ENCODE measurements at regions not wholly inside any gene's neighbourhood (a gene's known extent, or its start where the extent isn't known, plus 50 kb on each side); places are given as distances from the start of the nearest gene placed in this dataset.

DNA sequence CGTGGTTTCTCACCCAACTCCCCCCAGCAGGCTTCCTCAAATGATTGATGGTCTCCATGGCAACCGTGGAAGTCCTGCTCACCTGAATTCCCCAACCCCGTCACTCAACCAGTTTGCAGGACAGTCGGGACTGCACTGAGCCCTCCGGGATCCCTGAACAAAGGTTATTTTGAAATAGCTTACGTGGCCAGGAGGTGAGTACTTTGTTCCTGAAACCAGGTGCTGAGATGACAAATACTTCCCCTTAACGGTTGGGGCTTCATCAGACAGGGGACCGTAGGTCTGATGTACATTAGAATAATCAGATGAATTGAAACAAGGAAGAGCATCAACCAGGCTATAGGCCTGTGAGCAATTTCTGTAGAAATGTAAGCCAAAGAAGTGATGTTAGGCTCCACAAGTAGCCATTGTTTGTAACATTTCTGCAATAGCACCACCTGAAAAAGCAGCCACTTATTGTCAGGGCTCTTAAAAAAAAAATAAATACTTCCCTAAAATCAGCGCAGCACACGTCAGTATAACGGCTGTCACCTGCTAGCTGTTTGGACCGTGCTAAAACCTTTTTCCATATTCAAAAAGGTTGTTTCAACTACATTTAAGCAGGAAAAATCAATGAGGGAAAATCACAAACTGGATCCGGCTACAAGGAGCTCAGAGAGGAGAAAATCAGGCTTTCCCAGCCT, 206.4 kb upstream of the ID2 start (continued):
- TF ChIP-seq, protein P1, sequence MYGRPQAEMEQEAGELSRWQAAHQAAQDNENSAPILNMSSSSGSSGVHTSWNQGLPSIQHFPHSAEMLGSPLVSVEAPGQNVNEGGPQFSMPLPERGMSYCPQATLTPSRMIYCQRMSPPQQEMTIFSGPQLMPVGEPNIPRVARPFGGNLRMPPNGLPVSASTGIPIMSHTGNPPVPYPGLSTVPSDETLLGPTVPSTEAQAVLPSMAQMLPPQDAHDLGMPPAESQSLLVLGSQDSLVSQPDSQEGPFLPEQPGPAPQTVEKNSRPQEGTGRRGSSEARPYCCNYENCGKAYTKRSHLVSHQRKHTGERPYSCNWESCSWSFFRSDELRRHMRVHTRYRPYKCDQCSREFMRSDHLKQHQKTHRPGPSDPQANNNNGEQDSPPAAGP (tag by site-specific recombination; IDR thresholded peaks at IDR 0.05) = no peak

DNA sequence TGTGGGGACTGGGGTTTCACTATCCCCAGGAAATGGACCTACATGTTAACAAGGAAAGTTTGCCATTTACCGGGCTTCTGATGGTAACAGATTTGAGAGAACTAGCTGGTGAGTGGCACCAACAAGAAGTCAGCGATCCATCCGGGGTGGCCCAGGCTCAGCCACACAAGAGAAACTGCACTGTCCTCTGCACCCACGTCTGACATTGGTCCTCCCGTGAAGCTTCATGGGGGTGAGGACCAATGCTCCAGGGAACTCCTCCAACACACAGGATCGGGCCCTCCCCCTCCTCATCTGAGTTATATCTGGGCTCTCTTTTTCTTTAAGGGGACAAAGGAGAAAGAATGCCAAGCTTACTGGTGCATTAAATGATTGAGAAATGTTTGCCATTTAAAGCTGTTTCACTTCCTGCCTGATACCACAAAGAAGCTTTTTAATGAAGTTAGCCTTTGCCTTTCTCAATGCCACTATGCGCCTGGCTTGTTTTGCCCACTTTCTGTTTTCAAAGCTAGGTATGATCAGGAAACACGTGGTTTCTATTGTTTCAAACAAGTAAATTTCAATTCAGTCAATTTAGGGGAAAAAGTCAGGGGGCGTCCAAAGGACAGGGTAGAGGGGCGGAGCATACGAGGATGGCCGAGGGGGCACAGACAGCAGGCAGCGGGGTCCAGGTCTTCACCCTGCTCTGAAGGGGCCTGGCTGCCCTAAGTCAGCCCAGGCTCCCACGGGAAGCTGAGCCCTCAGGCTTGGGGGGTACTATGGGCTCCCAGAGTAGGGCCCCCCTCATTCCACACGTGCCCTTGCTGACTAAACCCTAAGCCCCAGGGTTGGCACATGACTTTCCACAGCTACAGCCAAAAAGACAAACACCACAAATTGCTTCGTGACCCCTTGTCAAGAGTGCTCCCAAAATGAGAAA, 204.0 kb upstream of the ID2 start:
- CTCF ChIA-PET = interaction anchor here (0.6 to 0.7 kb wide), 2 partner anchors 42 to 1405 kb away, joined by 3 read pairs; no protein-coding TSS in a partner anchor
- Histone ChIP-seq H3K36me3 (ENCODE audit: control insufficient read depth in 2 of 2, insufficient read depth in 1 of 2, low read length in 2 of 2) (no peaks in the 10 kb centered on the region), H3K4me3 (ENCODE audit: low read depth, low read length) (no peak overlapping the region), H3K27ac (ENCODE audit: extremely low read depth, low read depth, low read length) (no peak overlapping the region), H3K4me1 (ENCODE audit: control insufficient read depth, insufficient read depth, low read length) (no peaks in the 10 kb centered on the region), H3K9me3 (ENCODE audit: control insufficient read depth, insufficient read depth, low read depth, low read length) (no peaks in the 10 kb centered on the region)
- TF ChIP-seq ZNF426 (tag by site-specific recombination; IDR thresholded peaks at IDR 0.05) (no peak), KLF7 (tag by site-specific recombination; IDR thresholded peaks at IDR 0.05; ENCODE audit: borderline replicate concordance) (no peak), ZNF561 (tag by site-specific recombination; IDR thresholded peaks at IDR 0.05; ENCODE audit: borderline replicate concordance) (no peak), ZNF366 (tag by site-specific recombination; conservative IDR thresholded peaks at IDR 0.05) (no peak), ZFP3 (tag by site-specific recombination; IDR thresholded peaks at IDR 0.05; ENCODE audit: low read depth) (no peak), ZFP41 (tag by site-specific recombination; IDR thresholded peaks at IDR 0.05; ENCODE audit: borderline replicate concordance) (no peak), ZNF585B (tag by site-specific recombination; IDR thresholded peaks at IDR 0.05) (no peak), KLF8 (tag by site-specific recombination; IDR thresholded peaks at IDR 0.05) (no peak), ZNF48 (tag by site-specific recombination; IDR thresholded peaks at IDR 0.05) (no peak), ZBTB7A (tag by site-specific recombination; IDR thresholded peaks at IDR 0.05; ENCODE audit: low read depth) (no peak), REPIN1 (tag by site-specific recombination; IDR thresholded peaks at IDR 0.05; ENCODE audit: low read depth) (no peak), ZNF335 (tag by site-specific recombination; conservative IDR thresholded peaks at IDR 0.05) (no peak), HOXD13 (CRISPR knock-in tag; IDR thresholded peaks at IDR 0.05; ENCODE audit: borderline replicate concordance) (no peak)
- TF ChIP-seq, protein P2, sequence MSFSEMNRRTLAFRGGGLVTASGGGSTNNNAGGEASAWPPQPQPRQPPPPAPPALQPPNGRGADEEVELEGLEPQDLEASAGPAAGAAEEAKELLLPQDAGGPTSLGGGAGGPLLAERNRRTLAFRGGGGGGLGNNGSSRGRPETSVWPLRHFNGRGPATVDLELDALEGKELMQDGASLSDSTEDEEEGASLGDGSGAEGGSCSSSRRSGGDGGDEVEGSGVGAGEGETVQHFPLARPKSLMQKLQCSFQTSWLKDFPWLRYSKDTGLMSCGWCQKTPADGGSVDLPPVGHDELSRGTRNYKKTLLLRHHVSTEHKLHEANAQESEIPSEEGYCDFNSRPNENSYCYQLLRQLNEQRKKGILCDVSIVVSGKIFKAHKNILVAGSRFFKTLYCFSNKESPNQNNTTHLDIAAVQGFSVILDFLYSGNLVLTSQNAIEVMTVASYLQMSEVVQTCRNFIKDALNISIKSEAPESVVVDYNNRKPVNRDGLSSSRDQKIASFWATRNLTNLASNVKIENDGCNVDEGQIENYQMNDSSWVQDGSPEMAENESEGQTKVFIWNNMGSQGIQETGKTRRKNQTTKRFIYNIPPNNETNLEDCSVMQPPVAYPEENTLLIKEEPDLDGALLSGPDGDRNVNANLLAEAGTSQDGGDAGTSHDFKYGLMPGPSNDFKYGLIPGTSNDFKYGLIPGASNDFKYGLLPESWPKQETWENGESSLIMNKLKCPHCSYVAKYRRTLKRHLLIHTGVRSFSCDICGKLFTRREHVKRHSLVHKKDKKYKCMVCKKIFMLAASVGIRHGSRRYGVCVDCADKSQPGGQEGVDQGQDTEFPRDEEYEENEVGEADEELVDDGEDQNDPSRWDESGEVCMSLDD (tag by site-specific recombination; IDR thresholded peaks at IDR 0.05) = no peak
- TF ChIP-seq, protein P3, sequence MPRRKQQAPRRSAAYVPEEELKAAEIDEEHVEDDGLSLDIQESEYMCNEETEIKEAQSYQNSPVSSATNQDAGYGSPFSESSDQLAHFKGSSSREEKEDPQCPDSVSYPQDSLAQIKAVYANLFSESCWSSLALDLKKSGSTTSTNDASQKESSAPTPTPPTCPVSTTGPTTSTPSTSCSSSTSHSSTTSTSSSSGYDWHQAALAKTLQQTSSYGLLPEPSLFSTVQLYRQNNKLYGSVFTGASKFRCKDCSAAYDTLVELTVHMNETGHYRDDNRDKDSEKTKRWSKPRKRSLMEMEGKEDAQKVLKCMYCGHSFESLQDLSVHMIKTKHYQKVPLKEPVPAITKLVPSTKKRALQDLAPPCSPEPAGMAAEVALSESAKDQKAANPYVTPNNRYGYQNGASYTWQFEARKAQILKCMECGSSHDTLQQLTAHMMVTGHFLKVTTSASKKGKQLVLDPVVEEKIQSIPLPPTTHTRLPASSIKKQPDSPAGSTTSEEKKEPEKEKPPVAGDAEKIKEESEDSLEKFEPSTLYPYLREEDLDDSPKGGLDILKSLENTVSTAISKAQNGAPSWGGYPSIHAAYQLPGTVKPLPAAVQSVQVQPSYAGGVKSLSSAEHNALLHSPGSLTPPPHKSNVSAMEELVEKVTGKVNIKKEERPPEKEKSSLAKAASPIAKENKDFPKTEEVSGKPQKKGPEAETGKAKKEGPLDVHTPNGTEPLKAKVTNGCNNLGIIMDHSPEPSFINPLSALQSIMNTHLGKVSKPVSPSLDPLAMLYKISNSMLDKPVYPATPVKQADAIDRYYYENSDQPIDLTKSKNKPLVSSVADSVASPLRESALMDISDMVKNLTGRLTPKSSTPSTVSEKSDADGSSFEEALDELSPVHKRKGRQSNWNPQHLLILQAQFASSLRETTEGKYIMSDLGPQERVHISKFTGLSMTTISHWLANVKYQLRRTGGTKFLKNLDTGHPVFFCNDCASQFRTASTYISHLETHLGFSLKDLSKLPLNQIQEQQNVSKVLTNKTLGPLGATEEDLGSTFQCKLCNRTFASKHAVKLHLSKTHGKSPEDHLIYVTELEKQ (tag by site-specific recombination; IDR thresholded peaks at IDR 0.05; ENCODE audit: borderline replicate concordance) = no peak
- TF ChIP-seq, protein P4, sequence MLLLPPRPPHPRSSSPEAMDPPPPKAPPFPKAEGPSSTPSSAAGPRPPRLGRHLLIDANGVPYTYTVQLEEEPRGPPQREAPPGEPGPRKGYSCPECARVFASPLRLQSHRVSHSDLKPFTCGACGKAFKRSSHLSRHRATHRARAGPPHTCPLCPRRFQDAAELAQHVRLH (tag by site-specific recombination; IDR thresholded peaks at IDR 0.05) = no peak
- POLR2A ChIA-PET = no interaction called here
